GM12864 (cell line): ENCODE measurements at regions not wholly inside any gene's neighbourhood (a gene's known extent, or its start where the extent isn't known, plus 50 kb on each side); places are given as distances from the start of the nearest gene placed in this dataset.

Experiments
- DNase-seq: peaks from one replicate; pipeline ENCODE4 v3.0.0-alpha.2; 2011; ENCODE audit warnings: low read depth
- H3K4me3 ChIP-seq: 2 replicates; pipeline ENCODE4 v1.5.1; 2011; ENCODE audit warnings: mild to moderate bottlenecking, low read depth, low read length, control low read depth
- CTCF ChIP-seq: IDR thresholded peaks from 2 replicates; pipeline ENCODE4 v1.5.1; 2011; ENCODE audit warnings: low read depth, mild to moderate bottlenecking, moderate library complexity, low read length, control low read depth, inconsistent platforms; ENCODE audit errors: missing control alignments

DNA sequence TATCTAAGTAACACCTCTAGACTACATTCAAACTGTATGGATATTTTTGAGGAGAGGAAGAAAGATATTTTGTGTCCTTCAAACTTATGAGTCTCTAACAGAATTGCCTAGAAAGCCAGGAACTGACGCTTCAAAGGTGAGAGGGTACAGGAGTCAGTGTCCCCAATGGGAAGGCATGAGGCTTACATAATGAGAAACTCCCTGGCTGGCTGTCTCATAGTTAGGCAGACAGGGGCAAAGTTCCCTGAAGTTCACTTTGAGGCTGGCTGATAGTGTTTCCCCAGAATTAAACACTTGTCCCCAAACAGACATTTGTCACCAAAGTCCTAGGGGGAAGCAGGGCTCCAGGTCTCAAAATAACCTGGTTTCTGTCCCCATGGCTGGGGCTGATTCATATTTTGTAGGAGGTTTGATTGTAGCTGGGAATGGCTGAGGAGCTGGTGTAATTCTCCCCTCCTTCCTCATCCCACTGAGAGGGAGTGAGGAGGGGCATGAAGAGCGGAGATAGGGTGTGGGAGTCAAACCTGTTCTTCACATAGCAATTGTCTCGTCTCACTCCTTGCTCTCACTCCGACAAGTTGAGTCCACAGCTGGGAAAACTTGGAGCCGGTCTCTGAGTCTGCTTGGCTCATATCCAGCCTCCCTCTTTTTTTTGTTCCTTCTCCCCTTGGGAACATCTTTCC, 56.4 kb upstream of the CISTR start:
- no peak for TF ChIP-seq CTCF
- H3K4me3 ChIP-seq, result no peak overlapping the region
- DNase-seq, result no peak

- no peak for TF ChIP-seq CTCF
- H3K4me3 ChIP-seq, result no peak overlapping the region
- DNase-seq, result no peak
Observed at GRCh38 chr12:53809005-53809404, 57.2 kb upstream of the CISTR start.

- TF ChIP-seq CTCF, result no peak
- DNase-seq, result no peak
- H3K4me3 ChIP-seq, result no peak overlapping the region
Observed at GRCh38 chr12:53810950-53811349, 59.2 kb upstream of the CISTR start.

- no peak for DNase-seq
- H3K4me3 ChIP-seq, result no peak overlapping the region
- TF ChIP-seq CTCF, result no peak
Observed at GRCh38 chr12:53811606-53812005, 59.8 kb upstream of the CISTR start.

DNA sequence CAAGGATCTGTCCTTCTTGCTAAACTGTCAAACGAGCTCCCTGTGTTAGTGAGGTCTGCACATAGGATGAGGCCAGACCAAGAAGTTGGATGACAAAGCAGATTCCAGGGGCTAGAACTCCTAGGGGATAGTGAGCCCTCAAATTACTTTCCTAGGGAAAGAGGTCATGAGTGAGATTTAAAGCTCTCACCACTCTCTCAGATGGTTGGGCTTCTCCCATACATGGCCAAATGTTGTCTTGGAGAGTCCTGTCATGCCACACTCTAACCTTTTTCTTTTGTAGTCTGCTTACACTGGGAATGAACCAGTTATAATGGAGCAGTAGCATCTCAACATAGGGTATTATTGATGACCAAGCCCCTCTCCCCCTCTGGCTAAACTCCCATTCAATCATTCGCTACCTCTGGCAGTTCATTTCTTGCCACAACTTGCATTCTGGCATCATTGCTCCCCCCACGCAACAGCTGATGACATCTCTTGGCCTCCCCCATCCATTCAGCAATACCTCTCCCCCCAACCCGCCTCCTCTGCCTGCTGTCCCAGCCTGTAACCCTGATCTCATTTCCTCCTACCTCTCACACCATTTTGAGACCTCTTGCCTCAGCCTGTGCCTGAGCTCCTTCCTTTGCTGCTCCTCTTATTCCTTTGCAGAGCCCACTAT, 64.7 kb upstream of the CISTR start:
- H3K4me3 ChIP-seq, result no peak overlapping the region
- DNase-seq, result no peak
- no peak for TF ChIP-seq CTCF

DNA sequence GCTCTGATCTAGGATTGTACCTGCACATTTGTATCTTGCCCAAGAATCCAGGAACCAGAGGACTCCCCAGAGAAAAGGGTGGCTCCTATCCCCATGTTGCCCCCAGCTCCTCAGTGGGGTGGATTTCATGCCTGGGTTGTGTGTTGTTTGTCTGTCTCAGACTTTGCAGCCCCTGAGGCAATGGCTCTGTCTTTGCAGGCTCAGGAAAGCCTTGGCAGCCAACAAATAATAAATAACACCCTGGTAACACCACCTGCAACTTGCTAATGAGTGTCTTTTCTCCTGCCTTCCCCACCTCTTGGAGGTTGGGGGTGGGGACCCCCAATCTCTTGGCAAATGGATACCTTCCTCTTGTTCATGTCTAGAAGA, 65.2 kb upstream of the CISTR start:
- no peak overlapping the region for H3K4me3 ChIP-seq
- no peak for DNase-seq
- TF ChIP-seq CTCF, result no peak
